GM23248 (cell line): ENCODE measurements at regions not wholly inside any gene's neighbourhood (a gene's known extent, or its start where the extent isn't known, plus 50 kb on each side); places are given as distances from the start of the nearest gene placed in this dataset.

Experiments used
- DNase-seq: peaks from one replicate; pipeline ENCODE4 v3.0.0-alpha.2; 2015
- H2AFZ ChIP-seq: fragments of 200-600 bp; sonication (generic); 2 replicates; pipeline ENCODE4 v1.6.1; 2016; ENCODE audit warnings: antibody characterized with exemption
- H3F3A ChIP-seq: fragments of 200-600 bp; sonication (generic); 2 replicates; pipeline ENCODE4 v1.6.1; 2016; ENCODE audit warnings: mild to moderate bottlenecking, antibody characterized with exemption, mixed run types; ENCODE audit not compliant: insufficient read depth
- H3K27ac ChIP-seq: fragments of 200-600 bp; sonication (generic); 2 replicates; pipeline ENCODE4 v1.5.1; 2016; ENCODE audit warnings: mild to moderate bottlenecking
- H3K27me3 ChIP-seq: fragments of 200-600 bp; sonication (generic); replicated peaks from 2 replicates; pipeline ENCODE4 v1.6.1; 2016; ENCODE audit warnings: mild to moderate bottlenecking; ENCODE audit not compliant: insufficient read depth
- H3K36me3 ChIP-seq: fragments of 200-600 bp; sonication (generic); 2 replicates; pipeline ENCODE4 v1.6.1; 2016; ENCODE audit warnings: low read depth, mild to moderate bottlenecking
- H3K4me1 ChIP-seq: fragments of 200-600 bp; sonication (generic); 2 replicates; pipeline ENCODE4 v1.6.1; 2016; ENCODE audit warnings: mild to moderate bottlenecking; ENCODE audit not compliant: insufficient read depth
- H3K4me2 ChIP-seq: fragments of 200-600 bp; sonication (generic); one replicate; pipeline ENCODE4 v1.6.1; 2016; ENCODE audit warnings: mild to moderate bottlenecking; ENCODE audit not compliant: unreplicated experiment
- H3K4me3 ChIP-seq: fragments of 200-600 bp; sonication (generic); 2 replicates; pipeline ENCODE4 v1.5.1; 2016; ENCODE audit warnings: mild to moderate bottlenecking
- H3K79me2 ChIP-seq: fragments of 200-600 bp; sonication (generic); 2 replicates; pipeline ENCODE4 v1.6.1; 2016; ENCODE audit warnings: mild to moderate bottlenecking; ENCODE audit not compliant: insufficient read depth
- H3K9ac ChIP-seq: fragments of 200-600 bp; sonication (generic); 2 replicates; pipeline ENCODE4 v1.6.1; 2016; ENCODE audit warnings: mild to moderate bottlenecking
- H3K9me2 ChIP-seq: fragments of 200-600 bp; sonication (generic); 2 replicates; pipeline ENCODE4 v1.6.1; 2016; ENCODE audit warnings: mixed run types, mild to moderate bottlenecking, moderate library complexity; ENCODE audit not compliant: insufficient read depth
- H3K9me3 ChIP-seq: fragments of 200-600 bp; sonication (generic); one replicate; pipeline ENCODE4 v1.6.1; 2017; ENCODE audit warnings: low read depth
- H4K20me1 ChIP-seq: fragments of 200-600 bp; sonication (generic); 2 replicates; pipeline ENCODE4 v1.6.0; 2016; ENCODE audit not compliant: insufficient read depth
- EZH2 ChIP-seq: fragments of 200-600 bp; sonication (generic); IDR thresholded peaks from 2 replicates; pipeline ENCODE4 v1.6.1; 2018; ENCODE audit warnings: antibody characterized with exemption, mild to moderate bottlenecking; ENCODE audit not compliant: insufficient read depth, poor library complexity, severe bottlenecking
- EZH2phosphoT487 ChIP-seq: fragments of 200-600 bp; sonication (generic); IDR thresholded peaks from 2 replicates; pipeline ENCODE4 v1.6.1; 2018; ENCODE audit warnings: antibody characterized with exemption, moderate library complexity, mild to moderate bottlenecking, low read depth; ENCODE audit not compliant: insufficient read depth
- WGBS, 2 experiments: methylation state at CpG; one replicate each; pipeline ENCODE4 v1.1.6; 2015 to 2017; ENCODE audit warnings: low lambda C conversion rate in 2 of 2, low coverage in 1 of 2; ENCODE audit errors: missing lambda C conversion rate in 2 of 2; 5-methylcytosine and 5-hydroxymethylcytosine counted together
- in situ Hi-C: fragments of 300-500 bp; cut with MboI; formaldehyde crosslinking; loops from 2 replicates; pipeline ENCODE4 v1.15.0; 2020

GRCh38 chr2:128930101-128930500, 611.4 kb upstream of the HS6ST1 start:
- Histone ChIP-seq H2AFZ (no peak overlapping the region), H3K9me2 (no peaks in the 10 kb centered on the region), H3K4me2 (no peak overlapping the region), H3K9ac (no peak overlapping the region), H3K27me3 (no peaks in the 10 kb centered on the region), H3F3A (no peaks in the 10 kb centered on the region), H3K4me3 (no peak overlapping the region), H3K9me3 (no peaks in the 10 kb centered on the region), H4K20me1 (no peaks in the 10 kb centered on the region; the same call in 1 of the 2 replicates), H3K36me3 (no peaks in the 10 kb centered on the region), H3K27ac (no peak overlapping the region), H3K4me1 (no peaks in the 10 kb centered on the region), H3K79me2 (no peaks in the 10 kb centered on the region)
- TF ChIP-seq EZH2 = no peak
- TF ChIP-seq EZH2phosphoT487 = no peak
- in situ Hi-C loops = no loop called here
- no peak for DNase-seq
- WGBS, 2 experiments = 31 to 34% methylated on average over 1 of the region's 1 CpG

- H3K4me2 ChIP-seq = no peak overlapping the region
- H3F3A ChIP-seq = no peaks in the 10 kb centered on the region
- no peaks in the 10 kb centered on the region for H3K4me1 ChIP-seq
- no peaks in the 10 kb centered on the region for H3K27me3 ChIP-seq
- H3K79me2 ChIP-seq = no peaks in the 10 kb centered on the region
- no peaks in the 10 kb centered on the region for H3K36me3 ChIP-seq
- 59 to 64% methylated on average over 12 of the region's 12 CpGs for WGBS, 2 experiments
- no peak overlapping the region for H2AFZ ChIP-seq
- no peak overlapping the region for H3K4me3 ChIP-seq
- TF ChIP-seq EZH2 = no peak
- no peak for TF ChIP-seq EZH2phosphoT487
- in situ Hi-C loops = no loop called here
- H3K27ac ChIP-seq = no peak overlapping the region
- no peak for DNase-seq
- H3K9ac ChIP-seq = no peak overlapping the region
- H3K9me3 ChIP-seq = no peaks in the 10 kb centered on the region
- H4K20me1 ChIP-seq = no peaks in the 10 kb centered on the region
- H3K9me2 ChIP-seq = no peaks in the 10 kb centered on the region
These were observed 621.7 kb upstream of the HS6ST1 start for GRCh38 chr2:128940378-128940777.

DNA sequence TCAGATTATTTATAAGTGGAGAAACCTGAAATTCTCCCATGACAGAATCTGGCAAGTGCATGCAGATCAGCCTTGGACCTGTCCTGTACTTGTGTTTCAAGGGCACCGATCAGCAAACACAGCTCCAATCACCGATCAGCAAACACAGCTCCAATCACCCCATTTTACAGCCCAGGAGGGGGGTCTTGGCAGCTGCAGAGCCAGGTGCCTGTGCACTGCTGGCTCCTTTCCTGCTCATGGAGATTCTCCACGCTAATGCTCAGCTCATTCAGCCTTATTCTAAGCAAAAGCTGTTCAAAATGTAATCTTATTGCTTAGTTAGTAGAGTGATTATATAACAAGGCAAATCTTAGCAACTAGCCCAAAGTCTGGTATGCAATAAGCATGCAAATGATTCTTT, 623.1 kb upstream of the HS6ST1 start:
- no peak for DNase-seq
- H3K27me3 ChIP-seq = no peaks in the 10 kb centered on the region
- in situ Hi-C loops = no loop called here
- H3K9me2 ChIP-seq = no peaks in the 10 kb centered on the region
- H3F3A ChIP-seq = no peaks in the 10 kb centered on the region
- H3K27ac ChIP-seq = no peak overlapping the region
- H3K4me3 ChIP-seq = no peak overlapping the region
- H3K9me3 ChIP-seq = no peaks in the 10 kb centered on the region
- 19 to 33% methylated on average over 3 of the region's 3 CpGs for WGBS, 2 experiments
- no peaks in the 10 kb centered on the region for H3K36me3 ChIP-seq
- no peak overlapping the region for H2AFZ ChIP-seq
- H4K20me1 ChIP-seq = no peaks in the 10 kb centered on the region
- H3K4me2 ChIP-seq = no peak overlapping the region
- no peak for TF ChIP-seq EZH2phosphoT487
- no peak for TF ChIP-seq EZH2
- no peaks in the 10 kb centered on the region for H3K79me2 ChIP-seq
- H3K9ac ChIP-seq = no peak overlapping the region
- H3K4me1 ChIP-seq = no peaks in the 10 kb centered on the region

GRCh38 chr2:128949360-128949759, 630.7 kb upstream of the HS6ST1 start:
- no peaks in the 10 kb centered on the region for H3F3A ChIP-seq
- no peak overlapping the region for H3K4me3 ChIP-seq
- H3K4me2 ChIP-seq = no peak overlapping the region
- TF ChIP-seq EZH2phosphoT487 (no peak), EZH2 (no peak)
- H3K9me2 ChIP-seq = no peaks in the 10 kb centered on the region
- H3K27me3 ChIP-seq = no peaks in the 10 kb centered on the region
- no peaks in the 10 kb centered on the region for H3K4me1 ChIP-seq
- H4K20me1 ChIP-seq = no peaks in the 10 kb centered on the region
- no peak overlapping the region for H3K9ac ChIP-seq
- WGBS, 2 experiments = 25 to 58% methylated on average over 5 of the region's 5 CpGs
- H3K27ac ChIP-seq = no peak overlapping the region
- no peak overlapping the region for H2AFZ ChIP-seq
- no peaks in the 10 kb centered on the region for H3K36me3 ChIP-seq
- H3K79me2 ChIP-seq = no peaks in the 10 kb centered on the region
- H3K9me3 ChIP-seq = no peaks in the 10 kb centered on the region
- in situ Hi-C loops = no loop called here
- peak; percentile 0 for DNase-seq

DNA sequence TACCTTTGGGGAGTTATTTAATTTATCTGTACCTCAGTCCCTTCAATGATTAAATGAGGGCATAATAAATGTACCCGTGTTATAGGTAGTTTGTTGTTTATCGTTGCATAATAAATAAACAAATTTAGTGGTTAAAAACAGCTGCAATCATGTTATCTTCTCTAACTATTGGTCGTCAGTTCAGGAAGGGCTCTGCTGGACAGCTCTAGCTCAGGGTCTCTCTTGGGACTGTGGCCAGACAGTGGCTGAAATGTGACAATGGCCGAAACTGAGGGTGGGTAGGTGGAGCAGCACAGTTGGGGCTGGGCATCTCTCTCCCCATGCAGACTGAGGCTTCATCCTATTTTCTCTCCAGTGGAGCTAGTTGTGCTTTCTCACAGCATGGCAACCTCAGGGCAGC, 632.1 kb upstream of the HS6ST1 start:
- Histone ChIP-seq H3K9me3 (no peaks in the 10 kb centered on the region), H3K79me2 (no peaks in the 10 kb centered on the region), H3K36me3 (no peaks in the 10 kb centered on the region), H3K27me3 (no peaks in the 10 kb centered on the region), H3K9ac (no peak overlapping the region), H3F3A (no peaks in the 10 kb centered on the region), H3K27ac (no peak overlapping the region), H3K4me3 (no peak overlapping the region), H3K4me1 (no peaks in the 10 kb centered on the region), H4K20me1 (no peaks in the 10 kb centered on the region), H3K9me2 (no peaks in the 10 kb centered on the region), H2AFZ (no peak overlapping the region), H3K4me2 (no peak overlapping the region)
- no peak for DNase-seq
- TF ChIP-seq EZH2phosphoT487 (no peak), EZH2 (no peak)
- in situ Hi-C loops = no loop called here
- 26 to 27% methylated on average over 4 of the region's 4 CpGs for WGBS, 2 experiments
